ENCODE measurements at regions not wholly inside any gene's neighbourhood (a gene's known extent, or its start where the extent isn't known, plus 50 kb on each side); places are given as distances from the start of the nearest gene placed in this dataset.

- no peak for DNase-seq (ENCODE audit: low spot score)
Observed at GRCh38 chr16:5533321-5533888, 435.8 kb upstream of the EEF2KMT start.

DNA sequence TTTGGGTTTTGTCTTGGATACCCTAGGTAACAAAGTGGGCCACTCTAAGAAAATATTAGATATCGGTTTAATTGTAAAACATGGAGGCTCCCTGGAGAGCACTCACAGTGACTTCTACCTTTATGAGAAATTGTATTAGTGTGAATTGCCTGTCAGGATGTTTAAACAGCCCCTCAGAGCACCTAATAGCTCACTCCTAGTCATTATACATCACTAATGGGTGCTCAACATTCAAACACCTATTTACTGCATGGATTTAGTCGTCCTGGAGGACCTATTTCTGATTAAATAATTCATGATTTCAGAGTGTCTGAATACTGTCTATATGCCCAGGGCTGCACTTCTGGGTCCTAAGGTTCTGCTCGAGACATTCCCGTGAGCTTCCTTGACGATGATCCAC is 430.2 kb upstream of the EEF2KMT start:
- DNase-seq (ENCODE audit: low spot score): no peak

GRCh38 chr16:5526826-5527225 is 429.2 kb upstream of the EEF2KMT start:
- no peak for DNase-seq (ENCODE audit: low spot score)

DNA sequence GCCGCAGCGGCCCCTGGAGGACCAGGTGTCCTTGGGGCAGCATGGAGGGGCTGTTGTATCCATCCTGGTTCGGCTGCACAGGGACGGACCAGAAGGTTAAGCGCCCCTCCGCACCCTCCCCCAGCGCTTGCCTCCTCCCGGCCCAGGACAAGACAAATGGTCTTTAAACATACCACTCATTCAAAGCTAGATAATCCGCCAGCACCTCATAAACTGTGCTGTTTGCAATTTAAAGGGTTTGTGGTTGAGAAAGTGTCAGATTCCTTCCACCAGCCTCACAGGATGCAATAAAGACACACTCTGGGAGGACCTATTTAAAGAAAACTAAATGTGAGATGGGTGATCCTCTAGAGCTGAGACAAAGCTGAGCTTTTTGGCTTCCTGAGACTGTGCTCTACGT is 426.2 kb upstream of the EEF2KMT start:
- DNase-seq (ENCODE audit: low spot score): no peak

DNA sequence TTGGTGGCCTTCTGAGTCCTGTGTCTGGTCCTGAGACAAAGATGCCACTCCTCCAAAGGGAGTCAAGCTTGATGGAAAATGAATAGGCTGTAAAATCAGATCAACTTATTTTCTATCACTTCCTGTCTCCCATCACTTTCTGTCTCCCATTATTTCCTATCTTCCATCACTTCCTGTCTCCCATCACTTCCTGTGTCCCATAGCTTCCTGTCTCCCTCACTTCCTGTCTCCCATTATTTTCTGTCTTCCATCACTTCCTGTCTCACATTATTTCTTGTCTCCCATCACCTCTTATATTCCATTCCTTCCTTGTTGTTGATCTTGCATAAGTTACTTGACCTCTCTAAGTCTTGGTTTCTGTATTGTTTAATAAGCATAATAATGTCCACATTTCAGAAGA is 418.5 kb upstream of the EEF2KMT start:
- no peak for DNase-seq (ENCODE audit: low spot score)

- no peak for DNase-seq (ENCODE audit: low spot score)
Observed at GRCh38 chr16:5512014-5512413, 414.4 kb upstream of the EEF2KMT start.

DNA sequence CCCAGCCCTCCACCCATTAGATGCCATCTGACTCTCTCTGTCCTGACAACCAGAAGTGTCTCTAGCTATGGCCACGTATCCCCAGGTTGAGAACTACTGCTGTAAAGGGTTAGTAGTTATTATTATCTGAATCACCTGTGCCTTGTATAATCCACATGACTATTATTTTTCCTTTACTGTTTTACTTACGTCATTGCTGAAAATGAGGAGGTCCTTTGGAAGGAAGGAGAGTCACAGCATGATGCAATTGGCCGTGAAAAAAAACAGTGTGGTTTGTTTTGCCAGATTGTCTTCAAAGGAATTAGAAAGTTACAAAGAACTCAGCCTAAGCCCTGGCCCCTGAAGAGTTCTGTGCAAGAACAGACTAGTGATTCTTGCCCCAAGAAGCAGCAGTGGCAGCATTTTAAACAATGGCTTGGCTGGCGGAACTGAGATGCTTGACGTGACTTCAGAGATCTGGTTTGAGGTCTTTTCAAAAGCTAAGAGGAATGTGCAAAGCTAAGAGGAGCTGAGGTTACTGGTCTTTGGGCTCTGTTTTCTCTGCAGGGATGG is 413.3 kb upstream of the EEF2KMT start:
- no peak for DNase-seq (ENCODE audit: low spot score)

DNA sequence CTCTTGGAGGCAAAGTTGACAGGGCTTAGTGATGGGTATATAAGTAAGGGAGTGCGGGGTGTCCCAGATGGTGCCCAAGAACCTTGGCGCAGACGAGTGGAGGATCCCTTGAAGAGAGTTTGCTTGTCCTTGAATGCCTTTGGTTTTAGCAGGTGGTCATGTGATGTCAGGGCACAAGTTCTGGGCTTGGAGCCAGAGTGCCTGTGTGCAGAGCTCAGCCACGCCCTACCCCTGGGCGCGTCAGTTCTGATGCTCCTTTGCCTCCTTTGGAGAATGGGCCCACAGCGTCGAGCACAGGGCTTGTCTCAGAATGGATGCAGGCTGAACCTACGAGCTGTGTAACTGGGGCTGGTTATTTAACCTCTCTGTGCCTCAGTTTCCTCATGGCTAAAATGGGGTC is 412.2 kb upstream of the EEF2KMT start:
- no peak for DNase-seq (ENCODE audit: low spot score)

DNA sequence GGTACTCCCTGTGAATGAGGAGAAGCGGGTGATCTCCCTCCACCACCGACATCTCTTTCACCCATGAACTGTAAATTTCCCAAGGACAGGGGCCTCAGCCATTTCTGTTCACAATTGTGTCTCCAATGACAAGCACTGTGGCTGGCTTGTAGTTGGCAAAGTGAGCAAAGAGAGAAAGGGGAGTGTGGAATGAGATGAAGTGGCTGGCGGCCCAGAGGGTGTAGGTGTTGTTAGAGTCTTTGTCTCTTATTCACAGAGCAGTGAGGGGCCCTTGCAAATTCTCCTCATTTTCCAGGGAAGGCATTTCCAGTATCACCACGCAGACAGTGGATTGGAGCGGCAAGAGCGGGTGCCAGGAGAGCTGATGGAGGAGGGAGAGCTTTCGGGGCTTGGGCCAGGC is 411.7 kb upstream of the EEF2KMT start:
- DNase-seq (ENCODE audit: low spot score): no peak

- DNase-seq (ENCODE audit: low spot score): no peak
Observed at GRCh38 chr16:5508371-5508770, 410.8 kb upstream of the EEF2KMT start.

DNA sequence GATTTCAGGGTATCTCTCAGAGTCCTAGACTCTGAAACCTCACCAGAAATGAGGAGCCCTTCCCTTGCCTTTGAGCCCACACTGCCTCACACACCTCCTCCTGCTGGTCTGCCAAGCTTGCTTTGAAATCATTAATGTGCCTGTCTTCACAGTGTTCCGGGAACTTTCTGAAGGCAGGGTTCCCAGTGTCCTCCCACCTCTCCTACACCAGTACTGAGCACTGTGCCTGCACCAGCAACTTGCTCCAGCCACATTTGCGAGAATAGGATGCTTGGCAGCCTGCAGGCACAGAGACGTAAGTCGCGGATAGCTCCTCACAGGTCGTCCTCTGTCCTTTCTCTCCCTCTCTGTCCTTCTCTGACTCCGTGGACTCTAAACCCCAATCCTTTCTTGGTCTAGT is 408.4 kb upstream of the EEF2KMT start:
- no peak for DNase-seq (ENCODE audit: low spot score)

DNA sequence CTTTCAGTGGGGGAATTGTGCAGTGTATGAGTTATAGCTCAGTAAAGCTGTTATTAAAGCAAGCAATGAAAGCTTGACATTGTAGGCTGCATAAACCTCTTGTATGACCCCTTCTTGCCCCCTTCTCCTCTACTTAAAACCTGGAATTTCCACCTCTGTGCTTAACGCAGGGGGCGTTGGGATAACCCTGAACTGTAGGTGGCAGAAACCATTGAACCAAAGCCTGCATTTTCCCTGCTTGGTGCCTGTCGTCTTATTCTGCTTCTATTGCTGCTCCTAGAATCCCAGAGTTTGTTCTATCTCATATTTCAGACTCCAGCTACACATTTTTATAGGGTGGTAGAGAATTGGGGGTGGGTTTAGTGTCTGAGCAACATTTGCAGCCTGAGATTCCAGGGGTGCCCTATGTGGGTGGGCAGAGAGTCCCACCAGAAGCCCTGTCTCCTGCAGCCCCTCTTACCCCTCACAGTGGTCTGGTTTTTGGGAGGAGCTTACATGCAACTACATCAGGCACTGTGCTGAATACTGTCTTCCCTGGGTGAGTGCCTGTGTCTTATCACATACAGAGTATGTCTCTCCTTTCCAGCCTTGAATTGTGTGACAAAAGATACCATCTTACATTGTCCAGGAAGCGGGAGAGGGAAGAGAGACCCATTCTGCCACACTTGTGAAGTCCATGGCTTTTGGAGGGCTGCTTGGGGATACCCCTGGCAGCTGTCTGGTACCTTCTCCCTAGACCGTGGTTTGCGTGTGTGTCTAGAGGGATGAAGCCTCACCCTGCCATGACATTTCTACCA is 407.7 kb upstream of the EEF2KMT start:
- DNase-seq (ENCODE audit: low spot score): no peak

DNA sequence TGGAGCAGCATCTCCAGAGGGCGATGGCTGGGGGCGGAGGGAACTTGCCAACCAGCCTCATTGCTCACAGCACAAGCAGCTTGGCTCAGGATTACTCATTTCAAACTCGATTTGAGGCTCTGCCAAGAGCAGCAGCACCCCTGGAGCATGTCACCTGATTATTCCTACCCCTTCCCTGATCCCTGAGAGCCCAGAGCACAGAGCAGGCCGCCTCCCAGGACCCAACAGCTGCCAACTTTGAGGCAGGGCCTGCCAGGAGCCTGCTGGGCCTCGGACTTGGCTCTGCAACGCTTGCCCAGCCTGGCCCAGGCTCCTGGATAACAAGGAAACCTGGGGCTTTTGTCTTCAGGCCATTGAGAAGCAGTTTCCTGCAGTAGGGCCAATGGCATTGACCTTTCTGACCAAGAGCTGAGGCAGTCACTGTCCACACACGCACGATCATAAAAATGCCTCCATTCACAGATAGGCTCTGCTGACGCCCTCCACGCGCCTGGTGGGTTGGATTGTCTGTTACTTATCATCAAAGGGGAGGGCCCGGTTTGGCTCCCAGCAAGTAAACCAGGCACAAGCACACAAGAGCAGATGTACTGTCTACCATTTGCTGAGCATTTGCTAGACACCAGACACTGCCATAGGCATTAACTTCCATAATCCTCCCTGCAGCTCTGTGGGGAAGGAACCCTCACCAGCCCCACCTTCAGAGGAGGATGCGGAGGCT is 406.6 kb upstream of the EEF2KMT start:
- DNase-seq (ENCODE audit: low spot score): no peak

GRCh38 chr16:5502944-5503343 is 405.3 kb upstream of the EEF2KMT start:
- DNase-seq (ENCODE audit: low spot score): no peak

DNA sequence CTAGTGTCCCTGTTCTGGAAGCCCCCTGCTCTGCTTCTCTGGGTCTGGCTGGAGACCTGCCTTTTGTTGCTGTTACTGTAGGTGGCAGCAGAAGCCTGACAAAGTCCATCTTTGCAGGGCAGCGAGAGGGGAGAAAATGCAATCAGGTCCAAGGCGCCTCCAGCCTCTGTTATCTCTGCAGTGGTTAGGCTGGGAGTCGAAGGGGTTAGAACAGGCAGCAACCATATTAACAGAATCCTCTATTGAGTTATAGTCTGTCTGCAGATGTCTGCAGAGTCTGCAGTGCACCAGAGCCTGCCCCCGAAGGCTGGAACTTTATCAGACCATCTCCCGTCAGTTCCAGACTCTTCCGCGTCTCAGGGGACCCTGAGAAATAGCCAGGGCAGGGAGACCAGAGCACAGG is 404.9 kb upstream of the EEF2KMT start:
- DNase-seq (ENCODE audit: low spot score): peak; percentile 75

GRCh38 chr16:5500526-5500925 is 402.9 kb upstream of the EEF2KMT start:
- DNase-seq (ENCODE audit: low spot score): no peak

GRCh38 chr16:5498562-5498961 is 401.0 kb upstream of the EEF2KMT start:
- DNase-seq (ENCODE audit: low spot score): no peak

DNA sequence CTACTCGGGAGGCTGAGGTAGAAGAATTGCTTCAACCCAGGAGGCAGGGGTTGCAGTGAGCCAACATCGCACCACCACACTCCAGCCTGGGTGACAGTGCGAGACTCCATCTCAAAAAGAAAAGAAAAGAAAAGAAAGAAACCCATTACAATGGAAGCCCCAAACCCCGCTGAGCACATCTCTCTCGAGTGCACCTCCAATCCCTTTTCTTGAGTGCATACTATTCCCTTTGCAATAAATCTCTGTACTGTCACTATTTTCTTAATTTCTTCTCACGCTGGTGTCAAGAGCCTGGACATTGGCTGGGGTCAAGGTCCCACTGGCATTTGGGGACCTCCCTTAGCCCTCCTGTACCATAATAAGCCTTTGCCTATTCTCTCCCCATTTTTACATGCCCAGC is 398.4 kb upstream of the EEF2KMT start:
- DNase-seq (ENCODE audit: low spot score): no peak

- peak; percentile 82 for DNase-seq (ENCODE audit: low spot score)
Observed at GRCh38 chr16:5490499-5490898, 392.9 kb upstream of the EEF2KMT start.

DNA sequence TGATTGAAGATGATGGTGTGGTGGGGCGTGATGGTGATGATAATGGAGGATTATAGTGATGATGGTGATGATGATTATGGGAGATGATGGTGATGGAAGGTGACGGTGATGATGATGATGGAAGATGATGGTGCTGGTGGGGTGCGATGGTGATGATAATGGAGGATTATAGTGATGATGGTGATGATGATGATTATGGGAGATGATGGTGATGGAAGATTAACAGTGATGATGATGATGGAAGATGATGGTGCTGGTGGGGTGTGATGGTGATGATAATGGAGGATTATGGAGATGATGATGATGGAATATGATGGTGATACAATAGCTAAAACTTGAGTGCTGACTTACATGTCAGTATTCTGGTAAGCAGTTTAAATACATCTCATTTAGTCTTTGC is 391.0 kb upstream of the EEF2KMT start:
- no peak for DNase-seq (ENCODE audit: low spot score)

DNA sequence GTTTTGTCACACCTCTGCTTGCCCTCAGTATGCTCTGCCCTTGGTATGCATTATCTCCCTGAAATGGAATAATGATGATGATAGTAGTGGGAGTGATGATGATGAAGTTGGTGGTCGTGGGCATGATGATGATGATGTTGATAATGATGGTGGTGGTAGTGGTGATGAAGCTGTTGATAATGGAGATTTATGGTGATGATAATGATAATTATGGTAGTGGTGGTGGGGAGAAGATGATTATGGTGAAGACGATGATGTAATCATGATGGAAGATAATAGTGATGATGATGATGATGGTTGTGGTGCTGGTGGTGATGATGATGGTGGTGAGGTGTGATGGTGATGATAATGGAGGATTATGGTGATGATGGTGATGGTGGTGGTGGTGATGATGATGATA is 390.1 kb upstream of the EEF2KMT start:
- no peak for DNase-seq (ENCODE audit: low spot score)

- DNase-seq (ENCODE audit: low spot score): no peak
Observed at GRCh38 chr16:5482256-5482655, 384.7 kb upstream of the EEF2KMT start.

Measured in ecto neural progenitor cell (in vitro differentiated cells).